Left colon (tissue), 2 donors: ENCODE measurements at regions not wholly inside any gene's neighbourhood (a gene's known extent, or its start where the extent isn't known, plus 50 kb on each side); places are given as distances from the start of the nearest gene placed in this dataset.

Source experiments
- ATAC-seq: fragments of 200-7000 bp; cut with Tn5 transposase; one replicate; pipeline ENCODE4 v1.9.1; 2020; ENCODE audit warnings: mild to moderate bottlenecking, moderate library complexity
- DNase-seq, 2 donors: peaks; one replicate each; pipeline ENCODE4 v3.0.0-alpha.2; 2020
- intact Hi-C, 2 donors: fragments of 100-400 bp; cut with DNase I in 1 of 2; cut with micrococcal nuclease in 1 of 2; formaldehyde crosslinking; loops; one replicate each; pipeline versions ENCODE4 v1.11.2 to v1.14.0; 2022; cut with DNase I, micrococcal nuclease
- donor health status: DM: no; HTN: no; CAD: no.
- donor health status: DM: yes; HTN: yes; CAD: no.

- intact Hi-C loops, result no loop called here
- no peak for ATAC-seq
- DNase-seq, result no peak
These were observed 77.7 kb upstream of the CTNND2 start for GRCh38 chr5:11981986-11982385.

GRCh38 chr5:11977904-11978303, 73.7 kb upstream of the CTNND2 start:
- no peak for ATAC-seq
- intact Hi-C loops, result no loop called here
- DNase-seq, result no peak

- DNase-seq (no peak), ATAC-seq (no peak)
- intact Hi-C loops, result no loop called here
These were observed 69.2 kb upstream of the CTNND2 start for GRCh38 chr5:11973469-11973868.

- DNase-seq (no peak), ATAC-seq (no peak)
- intact Hi-C loops, result no loop called here
These were observed 59.0 kb upstream of the CTNND2 start for GRCh38 chr5:11963227-11963626.

GRCh38 chr5:11962122-11962521, 57.9 kb upstream of the CTNND2 start:
- DNase-seq, result no peak
- no peak for ATAC-seq
- intact Hi-C loops, result no loop called here

GRCh38 chr5:11958321-11958720, 54.1 kb upstream of the CTNND2 start:
- ATAC-seq, result no peak
- intact Hi-C loops, result no loop called here
- DNase-seq, result no peak

- no peak for DNase-seq
- no peak for ATAC-seq
- intact Hi-C loops, result no loop called here
These were observed 51.1 kb upstream of the CTNND2 start for GRCh38 chr5:11955331-11955730.
